Neural progenitor cell (in vitro differentiated cells): ENCODE measurements at regions not wholly inside any gene's neighbourhood (a gene's known extent, or its start where the extent isn't known, plus 50 kb on each side); places are given as distances from the start of the nearest gene placed in this dataset.

Experiments
- CTCF ChIP-seq: fragments of 200-600 bp; sonication (generic); IDR thresholded peaks from 2 replicates; pipeline ENCODE4 v1.5.1; 2017; ENCODE audit warnings: antibody characterized with exemption, mild to moderate bottlenecking
- EZH2 ChIP-seq: fragments of 200-600 bp; sonication (generic); IDR thresholded peaks from 2 replicates; pipeline ENCODE4 v1.6.1; 2017; ENCODE audit warnings: antibody characterized with exemption, mild to moderate bottlenecking, moderate library complexity
- EZH2phosphoT487 ChIP-seq: fragments of 200-600 bp; sonication (generic); IDR thresholded peaks from 2 replicates; pipeline ENCODE4 v1.6.1; 2017; ENCODE audit warnings: antibody characterized with exemption

DNA sequence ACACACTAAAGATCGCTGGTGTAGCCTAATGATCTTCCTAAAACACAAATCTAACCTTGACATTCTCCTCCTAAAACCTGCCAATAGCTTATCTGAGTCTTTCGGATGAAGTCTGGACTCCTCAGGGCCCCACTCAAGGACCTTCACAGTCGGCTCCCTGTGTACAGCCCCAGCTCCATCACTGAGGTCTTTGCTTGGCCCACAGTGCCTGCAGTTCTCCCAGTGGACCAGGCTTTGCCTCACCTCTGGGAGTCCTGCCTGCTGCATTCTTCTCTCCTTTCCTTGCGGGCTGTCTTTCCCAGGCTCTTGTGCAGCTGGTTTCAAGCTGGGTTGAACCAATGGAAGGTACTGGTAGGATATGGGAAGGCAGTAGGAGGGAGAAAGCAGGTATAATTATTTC lies 122.6 kb upstream of the FERMT1 start:
- no peak for TF ChIP-seq CTCF
- TF ChIP-seq EZH2, result no peak
- no peak for TF ChIP-seq EZH2phosphoT487
